Left renal pelvis (tissue), 4 donors: ENCODE measurements at regions not wholly inside any gene's neighbourhood (a gene's known extent, or its start where the extent isn't known, plus 50 kb on each side); places are given as distances from the start of the nearest gene placed in this dataset.

ENCODE experiments used
- DNase-seq, 4 donors: peaks; one replicate each; pipeline ENCODE4 v3.0.0-alpha.2; 2013; ENCODE audit warnings: low read depth in 4 of 4, low spot score in 3 of 4

DNA sequence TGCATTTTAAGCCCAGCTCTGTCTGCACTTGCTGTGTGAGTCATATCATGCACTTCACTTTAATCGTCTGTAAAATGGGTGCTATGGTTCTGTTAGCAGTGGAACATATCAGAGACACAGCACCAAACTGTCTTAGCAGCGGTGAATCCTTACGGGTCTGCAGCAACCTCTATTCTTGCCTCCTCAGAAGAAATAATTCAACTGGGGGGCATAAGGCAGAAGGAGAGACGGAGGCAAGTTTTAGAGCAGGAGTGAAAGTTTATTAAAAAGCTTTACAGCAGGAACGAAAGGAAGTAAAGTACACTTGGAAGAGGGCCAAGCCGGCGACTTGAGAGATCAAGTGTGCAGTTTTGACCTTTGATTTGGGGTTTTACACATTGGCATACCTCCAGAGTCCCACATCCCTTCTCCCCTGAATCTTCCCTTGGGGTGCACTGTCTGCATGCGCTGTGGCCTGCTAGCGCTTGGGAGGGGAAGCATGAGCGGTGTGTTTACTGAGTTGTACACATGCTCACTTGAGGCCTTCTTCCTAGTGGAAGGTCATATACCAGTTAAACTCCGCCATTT lies 109.8 kb downstream of the DDX1 start:
- DNase-seq, result no peak

DNA sequence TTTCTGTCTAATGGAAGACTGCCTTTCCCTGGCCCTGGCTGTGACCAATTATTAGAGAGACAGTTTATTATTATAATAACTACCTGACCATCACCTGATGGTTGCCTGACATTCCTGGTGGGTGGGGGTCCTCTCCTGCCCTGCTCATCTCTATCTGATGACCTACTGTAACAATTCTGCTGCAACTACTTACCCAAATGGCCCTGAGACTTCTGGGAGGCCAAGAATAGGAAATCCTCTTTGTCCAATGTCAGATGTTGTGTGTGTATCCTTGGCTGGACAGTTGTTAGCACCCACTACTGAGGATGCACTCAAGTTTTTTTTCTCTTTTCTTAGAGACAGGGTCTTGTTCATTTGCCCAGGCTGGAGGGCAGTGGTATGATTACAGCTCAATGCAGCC lies 110.3 kb downstream of the DDX1 start:
- no peak for DNase-seq

DNA sequence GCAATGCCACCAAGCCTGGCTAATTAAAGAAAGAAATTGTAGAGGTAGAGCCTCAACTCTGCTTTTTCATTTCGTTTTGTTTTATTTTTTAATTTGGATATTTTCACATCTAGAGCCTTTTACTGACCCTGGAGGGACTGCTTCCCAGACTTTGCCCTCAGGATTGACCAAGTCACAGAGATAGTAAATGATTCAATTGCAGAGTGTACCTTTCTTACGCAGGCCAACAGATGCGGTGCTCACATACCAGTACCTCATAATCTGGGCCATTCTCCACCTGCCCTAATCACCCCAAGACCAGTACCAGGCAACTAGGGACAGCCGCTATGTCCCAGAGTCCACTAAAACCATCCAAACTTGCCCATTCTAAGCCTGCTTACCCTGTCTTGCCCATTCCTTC lies 110.8 kb downstream of the DDX1 start:
- DNase-seq, result no peak

DNA sequence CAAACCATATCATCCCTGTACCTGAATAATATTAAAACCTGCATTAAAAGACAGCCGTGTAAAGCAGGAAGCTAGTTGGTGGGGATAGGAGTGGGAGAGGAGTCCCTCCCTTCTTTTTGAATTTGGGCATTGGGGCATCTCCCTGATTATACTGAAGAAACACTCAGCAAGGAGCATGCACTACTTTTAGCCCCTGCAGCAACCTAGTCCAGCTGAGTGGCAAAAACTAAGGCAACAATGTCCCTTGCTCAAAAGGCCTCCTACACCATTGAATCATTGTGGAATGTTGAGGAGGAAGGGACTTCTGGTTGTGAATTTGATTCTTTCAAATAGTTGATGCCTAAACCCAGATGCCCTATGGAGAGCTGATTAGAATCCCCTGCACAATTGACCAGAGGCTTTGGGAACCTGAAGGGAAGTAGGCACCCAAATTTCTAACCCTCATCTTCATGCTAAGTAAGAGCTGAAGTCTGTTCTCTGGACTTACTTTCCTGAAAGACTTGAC lies 111.7 kb downstream of the DDX1 start:
- DNase-seq, result no peak

DNA sequence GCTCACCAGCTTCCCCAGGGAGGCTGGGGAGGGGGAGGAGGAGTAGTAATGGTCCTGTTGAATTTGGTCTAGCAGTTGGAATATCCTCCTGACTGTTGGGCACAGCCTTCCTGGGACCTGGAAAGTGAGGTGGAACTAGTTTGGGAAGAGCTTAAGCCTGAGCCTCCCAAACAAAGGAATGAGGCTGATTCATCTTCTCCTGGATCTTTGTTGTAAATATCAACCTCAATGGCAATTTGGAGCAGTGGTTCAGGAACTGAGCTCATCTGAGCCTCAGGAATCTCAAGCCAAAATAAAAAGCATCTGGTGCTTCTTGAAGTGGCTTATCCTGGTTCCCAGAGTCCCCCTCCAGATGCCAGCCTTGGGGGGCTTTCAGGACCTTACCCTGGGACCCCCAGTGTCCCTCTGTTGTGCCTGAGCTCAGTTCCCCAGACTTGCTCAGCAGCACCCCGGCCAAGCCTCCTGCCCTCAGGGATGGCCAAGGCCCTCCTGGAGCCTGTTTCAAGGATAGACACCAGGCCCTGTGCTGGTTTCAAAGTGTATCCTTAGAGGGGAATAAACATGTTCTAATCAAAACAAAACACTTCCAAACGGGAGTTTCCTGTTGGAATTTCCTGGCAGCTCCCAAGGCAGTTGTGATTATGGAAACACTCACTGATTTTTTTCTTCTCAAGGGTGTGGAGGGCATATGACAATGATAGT lies 112.6 kb downstream of the DDX1 start:
- DNase-seq, result no peak

DNA sequence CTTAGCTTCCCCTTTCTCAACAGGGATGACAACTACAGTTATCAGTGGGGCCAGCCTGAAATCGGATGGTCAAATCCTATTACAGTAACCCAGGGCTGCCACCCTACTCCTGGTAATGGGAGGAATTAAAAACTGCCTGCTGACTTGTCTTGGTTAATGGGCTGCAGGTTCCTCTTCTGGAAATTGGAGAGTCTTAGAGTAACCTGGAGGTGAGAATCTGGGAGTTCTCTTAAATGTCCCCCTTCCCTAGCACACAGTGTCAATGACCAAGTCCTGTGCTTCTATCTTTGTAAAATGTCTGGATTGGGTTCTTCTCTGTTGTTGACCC lies 113.1 kb downstream of the DDX1 start:
- no peak for DNase-seq

DNA sequence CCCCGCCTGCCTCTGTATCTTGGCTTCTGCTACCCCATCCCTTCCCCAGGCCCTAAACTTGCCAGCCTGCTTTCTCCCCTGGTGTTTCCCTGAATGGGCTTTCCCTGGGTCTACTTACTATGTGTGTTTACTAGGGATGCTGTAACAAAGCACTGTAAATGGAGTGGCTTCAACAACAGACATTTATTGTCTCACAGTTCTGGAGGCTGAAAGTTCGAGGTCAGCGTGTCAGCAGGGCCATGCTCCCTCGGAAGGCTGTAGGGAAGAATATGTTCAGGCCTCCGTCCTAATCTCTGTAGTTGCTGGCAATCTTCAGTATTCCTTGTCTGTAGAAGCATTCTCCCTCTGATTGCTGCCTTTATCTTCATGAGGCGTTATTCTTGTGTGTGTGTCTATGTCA lies 113.6 kb downstream of the DDX1 start:
- DNase-seq, result no peak

DNA sequence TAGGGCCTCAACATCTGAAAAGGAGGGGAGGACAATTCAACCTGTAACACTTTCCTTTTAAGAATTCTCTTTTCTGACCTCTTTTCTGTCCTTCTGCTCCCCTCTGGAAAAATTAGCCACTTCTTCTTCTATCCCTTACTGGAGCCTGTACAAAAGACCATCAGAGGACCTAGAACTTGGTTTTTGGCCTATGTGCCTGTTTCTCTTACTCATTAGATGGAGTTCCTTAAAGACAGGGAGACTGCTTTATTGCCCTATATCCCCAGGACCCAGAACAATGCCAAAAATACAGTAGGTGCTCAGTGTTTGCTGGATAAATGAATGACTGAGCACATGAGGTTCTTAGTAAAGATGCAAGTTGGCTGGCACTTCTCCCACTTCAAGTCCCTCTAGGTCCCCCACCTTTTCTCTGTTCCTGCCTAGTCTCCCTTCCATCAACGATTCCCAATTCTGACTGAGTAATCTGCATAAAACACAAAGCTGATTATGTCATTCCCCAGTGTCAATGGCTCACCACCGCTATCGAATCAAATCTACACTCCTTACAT lies 114.2 kb downstream of the DDX1 start:
- no peak for DNase-seq

DNA sequence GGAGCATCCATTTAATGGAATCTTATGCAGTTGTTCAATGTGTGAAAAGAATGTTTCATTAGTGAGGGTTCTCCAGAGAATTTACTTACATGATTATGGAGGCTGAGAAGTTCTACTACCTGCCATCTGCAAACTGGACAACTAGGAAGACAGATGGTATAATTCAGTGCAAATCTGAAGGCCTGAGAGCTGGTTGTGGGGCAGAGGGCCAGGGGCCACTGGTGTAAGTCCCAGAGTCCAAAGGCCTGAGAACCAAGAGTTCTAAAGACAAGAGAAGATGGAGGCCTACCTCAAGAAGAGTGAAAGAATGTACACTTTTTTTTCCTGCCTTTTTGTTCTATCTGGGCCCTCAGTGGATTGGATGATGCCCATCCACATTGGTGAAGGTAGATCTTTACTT lies 114.8 kb downstream of the DDX1 start:
- no peak for DNase-seq

DNA sequence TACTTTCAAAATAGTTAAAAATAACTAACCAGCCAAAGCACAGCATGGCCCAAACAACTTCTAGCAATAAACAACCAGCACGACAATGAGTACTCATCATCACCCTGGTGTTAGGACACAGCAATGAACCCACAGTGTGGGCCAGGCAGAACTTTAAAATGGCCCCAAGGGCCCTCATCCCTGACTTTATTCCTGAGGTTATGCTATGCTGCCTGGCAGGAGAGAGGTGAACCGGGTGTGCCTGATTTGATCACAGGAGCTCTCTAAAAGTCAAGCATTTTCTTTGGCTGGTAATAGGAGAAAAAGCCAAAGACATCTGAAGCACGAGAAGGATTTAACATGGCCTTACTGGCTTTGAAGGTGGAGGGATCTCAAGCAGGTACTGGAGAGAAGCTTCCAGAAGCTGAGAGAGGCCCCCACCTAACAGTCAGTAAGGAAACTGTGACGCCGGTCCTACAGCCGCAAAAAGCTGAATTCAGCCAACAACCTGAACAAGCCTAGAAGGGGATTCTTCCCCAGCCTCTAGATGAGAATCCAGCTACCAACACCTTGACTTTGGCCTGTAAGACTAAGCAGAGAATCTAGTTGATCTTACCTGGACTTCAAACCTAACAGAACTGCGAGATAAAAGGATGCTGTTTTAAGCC lies 115.4 kb downstream of the DDX1 start:
- DNase-seq, result no peak

DNA sequence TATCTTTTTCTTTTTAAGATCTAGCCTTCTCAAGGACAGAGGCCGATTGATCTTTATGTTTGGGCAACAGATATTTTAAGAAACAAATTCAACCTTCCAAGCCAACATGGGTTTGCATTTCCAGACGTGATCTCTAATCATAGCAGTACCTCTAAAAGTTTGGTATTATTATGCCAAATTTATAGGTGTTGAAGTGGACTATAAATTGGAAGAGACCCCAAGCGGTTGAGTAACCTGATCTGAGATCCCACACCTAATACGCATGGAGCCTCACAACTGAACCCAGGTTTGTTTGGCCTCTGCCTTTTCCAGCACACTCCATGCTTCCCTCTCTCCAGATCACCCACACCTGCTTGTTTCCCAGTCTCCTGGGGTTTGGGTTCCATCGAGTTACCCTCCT lies 116.5 kb downstream of the DDX1 start:
- no peak for DNase-seq

DNA sequence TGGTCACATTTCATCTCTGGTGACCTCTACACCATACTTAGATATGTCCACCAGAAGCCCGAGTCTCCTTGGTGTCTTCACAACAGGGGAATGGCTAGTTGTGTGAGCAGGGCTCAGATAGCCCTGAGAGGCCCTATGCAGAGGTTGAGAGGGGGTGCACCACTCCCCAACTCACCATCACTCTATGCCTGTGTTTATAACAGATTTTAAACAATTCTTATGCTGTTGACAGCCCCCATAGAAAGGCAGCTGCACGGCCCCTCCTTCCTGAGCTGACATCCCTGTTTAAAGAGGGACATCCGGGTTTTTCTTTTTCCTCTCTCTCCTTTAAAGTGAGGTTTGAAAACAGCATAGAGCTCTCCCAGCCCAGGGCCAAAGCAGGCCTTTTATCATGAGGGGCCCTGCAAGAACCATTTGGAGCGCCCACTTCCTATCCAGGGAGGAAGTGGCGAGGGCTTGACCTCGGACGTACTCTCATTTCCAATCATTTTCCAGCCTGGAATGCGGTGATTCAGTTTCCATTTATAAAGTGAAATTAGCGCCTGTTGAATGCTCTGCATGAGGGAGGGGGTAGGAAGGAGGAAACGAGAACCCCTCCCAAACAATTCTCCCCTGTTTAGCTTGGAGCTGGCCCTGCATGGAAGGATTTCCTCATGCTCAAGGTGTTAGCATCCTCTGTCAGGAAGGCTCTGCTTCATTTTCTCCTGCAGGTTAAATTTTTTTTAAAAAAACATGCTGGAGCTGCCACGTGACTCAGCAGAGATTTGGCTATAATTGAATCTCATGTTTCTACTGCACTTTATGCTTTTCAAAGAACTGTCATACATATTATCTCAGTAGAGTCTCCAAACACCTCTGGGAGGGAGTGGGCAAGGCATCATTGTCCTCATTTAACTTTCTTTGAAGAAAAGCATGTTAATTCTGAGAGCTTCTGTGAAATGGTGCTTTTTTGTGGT lies 117.5 kb downstream of the DDX1 start:
- no peak for DNase-seq

DNA sequence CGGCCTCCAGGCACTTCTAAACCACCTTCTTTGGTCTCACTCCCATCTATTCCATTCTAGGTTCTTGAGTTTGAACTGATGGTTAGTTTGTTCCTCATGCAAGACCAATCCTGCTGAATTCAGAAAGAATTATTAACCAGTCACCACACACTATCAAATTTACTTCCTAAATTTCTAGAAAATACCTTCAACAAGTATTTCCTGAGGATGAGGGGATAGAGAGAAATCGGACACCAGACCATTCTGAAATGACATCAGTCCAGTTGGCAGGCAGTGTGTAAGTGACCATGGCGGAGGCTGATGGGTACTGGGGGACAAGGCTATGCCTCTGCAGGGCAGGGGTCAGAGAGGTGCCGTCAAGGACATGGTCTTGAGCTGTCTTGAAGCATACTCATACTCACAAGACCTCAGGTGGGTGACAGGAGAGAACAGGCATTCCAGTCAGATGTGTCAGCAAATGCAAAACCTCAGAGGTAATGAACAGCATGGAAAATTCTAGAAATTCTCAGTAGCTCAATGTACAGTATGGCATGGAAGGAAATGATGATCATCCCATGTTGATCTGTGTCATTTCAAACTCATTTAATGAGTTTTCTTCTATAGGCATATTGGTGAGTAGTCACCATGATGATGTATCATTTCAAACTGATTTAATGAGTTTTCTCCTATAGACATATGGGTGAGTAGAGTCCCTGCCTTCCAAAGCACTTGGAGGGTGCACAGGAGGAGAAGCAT lies 119.6 kb downstream of the DDX1 start:
- DNase-seq, result no peak

DNA sequence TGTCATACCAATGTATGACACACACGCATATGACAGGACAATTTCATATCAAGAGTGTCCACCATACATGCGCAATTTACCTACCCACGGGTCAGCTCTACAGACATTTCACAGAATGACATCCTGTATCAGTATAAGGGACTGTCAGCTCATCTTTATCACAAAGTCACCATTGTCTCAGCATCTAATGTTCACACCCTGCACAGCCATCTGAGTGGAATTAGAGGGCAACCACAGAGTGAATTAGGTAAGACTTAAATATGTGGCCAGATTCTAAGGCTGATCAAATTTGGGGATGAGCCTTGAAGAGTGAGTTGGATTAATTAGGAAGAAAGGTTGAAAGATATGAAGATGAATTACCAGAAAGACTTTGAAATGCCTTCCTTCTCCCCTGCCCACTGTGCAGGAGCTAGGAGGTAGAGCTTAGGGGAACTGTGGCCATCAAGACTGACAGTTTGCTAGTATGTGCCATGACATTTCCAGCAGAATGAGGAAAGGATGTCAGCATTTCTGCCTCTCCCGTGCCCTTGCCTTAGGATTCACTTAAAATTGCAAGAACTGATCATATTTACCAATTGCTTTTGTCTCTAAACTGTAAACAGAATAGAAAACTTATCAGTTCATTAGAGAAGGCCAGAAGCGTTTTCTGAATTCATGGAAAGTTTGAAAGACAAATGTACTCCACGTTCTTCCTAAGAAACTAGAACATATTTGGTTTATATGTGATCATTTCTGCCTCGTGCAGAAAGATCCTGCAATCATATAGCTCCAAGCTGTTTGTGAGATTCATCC lies 121.1 kb downstream of the DDX1 start:
- DNase-seq, result no peak

DNA sequence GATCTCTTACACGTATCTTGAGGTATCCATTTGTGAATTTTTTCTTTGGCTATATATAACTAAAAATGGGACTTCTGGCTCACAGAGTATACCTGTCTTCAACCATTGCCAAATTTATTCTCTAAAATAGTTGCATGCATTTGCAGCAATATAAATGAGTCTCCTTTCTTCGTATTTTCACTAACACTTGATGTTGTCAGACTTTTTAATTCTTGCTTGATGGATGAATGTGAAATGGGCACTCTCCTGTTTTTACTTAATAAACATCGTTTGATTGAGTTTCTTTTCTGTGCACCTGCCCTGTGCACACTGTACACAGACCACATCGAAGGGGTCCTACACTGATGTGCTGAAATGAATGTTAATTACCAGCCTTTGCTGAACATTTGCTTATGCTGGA lies 121.8 kb downstream of the DDX1 start:
- no peak for DNase-seq

DNA sequence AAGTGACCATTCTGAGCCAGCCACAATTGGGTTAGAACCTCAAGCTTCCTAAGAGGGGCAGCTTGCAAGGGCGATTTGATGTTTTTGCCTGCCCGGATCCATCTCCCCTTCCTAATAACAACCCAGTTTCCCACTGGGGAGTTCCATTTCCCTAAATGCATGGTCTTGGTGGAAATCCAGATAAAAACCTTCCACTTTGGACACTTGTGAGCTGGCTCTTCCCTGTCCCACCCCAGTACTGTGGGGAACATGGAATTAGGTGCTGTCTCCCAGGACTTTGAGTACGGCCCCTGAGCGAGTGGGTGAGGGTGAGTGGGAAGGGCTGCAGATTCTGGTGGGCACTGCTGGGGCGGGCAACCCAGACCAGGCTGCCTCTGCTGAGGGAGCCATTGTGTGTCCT lies 122.3 kb downstream of the DDX1 start:
- no peak for DNase-seq

DNA sequence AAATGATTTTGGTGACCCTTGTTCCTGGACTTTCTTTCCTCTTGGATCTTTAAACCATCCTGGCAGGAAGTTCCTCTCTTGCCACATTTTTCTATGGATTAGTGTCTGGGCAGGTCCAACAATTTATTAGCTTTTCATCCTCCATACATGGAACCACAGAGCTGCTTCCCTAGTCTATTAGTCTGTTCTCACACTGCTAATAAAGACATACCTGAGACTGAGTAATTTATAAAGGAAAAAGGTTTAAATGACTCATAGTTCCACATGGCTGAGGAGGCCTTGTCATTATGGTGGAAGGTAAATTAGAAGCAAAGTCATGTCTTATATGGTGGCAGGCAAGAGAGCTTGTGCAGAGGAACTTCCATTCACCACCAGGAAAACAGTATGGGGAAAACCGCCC lies 122.9 kb downstream of the DDX1 start:
- DNase-seq, result no peak

DNA sequence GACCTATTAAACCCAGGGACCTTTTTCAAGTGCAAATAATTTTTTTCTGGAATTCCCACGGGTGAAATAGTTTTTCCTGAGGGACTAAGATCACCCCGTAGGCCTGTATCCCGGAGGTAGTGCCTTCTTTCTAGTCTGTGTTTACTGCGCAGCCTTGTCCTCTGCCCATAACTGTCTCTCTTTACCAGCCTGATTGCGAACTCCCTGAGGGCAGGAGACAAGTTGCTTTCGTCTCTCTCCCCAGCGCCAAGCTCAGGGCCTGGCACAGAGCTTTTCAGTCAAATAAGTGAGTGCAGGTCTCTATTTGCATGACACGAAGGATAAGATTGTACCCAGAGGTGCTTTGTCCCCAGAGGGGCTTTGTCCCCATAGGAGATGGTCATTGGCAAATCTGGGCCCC lies 123.9 kb downstream of the DDX1 start:
- no peak for DNase-seq

DNA sequence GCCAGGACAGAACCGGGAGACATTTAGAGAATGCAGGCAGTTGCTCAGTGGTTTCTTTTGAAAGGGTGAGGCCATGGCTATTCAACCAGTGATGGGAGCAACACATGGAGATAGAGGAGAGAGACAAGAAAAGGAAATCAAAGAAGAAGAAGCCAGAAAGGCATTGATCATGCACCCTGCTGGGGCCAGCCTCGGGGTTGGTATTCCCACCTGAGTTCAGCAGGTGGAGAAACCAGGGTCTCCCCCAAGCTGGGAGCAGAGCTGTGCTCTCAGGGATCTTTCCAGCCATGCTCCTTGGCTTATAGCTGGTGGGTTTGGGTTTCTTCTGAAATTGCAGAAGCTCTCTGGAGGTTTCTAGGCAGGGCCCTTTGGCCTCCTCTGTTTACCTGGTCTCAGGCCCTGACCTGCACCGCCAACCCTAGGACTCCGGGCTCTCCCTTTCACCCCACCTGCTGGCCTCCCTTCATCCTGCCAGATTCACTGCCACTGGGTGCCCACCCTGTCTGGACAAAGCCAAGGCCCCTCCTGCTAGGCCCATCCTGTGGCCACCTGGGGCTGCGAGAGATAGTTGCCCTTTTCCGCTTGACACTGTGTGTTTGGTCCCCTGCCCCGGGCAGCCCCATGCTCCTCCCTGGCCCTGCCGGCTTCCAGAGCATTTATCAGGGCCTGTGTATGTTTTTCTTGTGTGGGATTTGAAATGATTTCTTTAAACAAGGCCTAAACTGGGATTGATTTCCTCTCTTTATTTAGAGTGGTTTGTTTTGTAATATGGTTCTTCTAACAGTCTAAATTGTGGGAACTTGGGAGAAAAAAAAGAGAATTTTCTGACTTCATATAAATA lies 126.7 kb downstream of the DDX1 start:
- no peak for DNase-seq
